Esophagus squamous epithelium (tissue), 5 donors: ENCODE measurements at regions not wholly inside any gene's neighbourhood (a gene's known extent, or its start where the extent isn't known, plus 50 kb on each side); places are given as distances from the start of the nearest gene placed in this dataset.
"Not testable (repeated sequence)": the region's sequence is repeated elsewhere in the genome, so short reads cannot be mapped to it uniquely, and the experiment has no call there.

ENCODE experiments used
- DNase-seq: peaks from one replicate; lab custom pipeline; 2025; lab: John Stamatoyannopoulos, UW
- H3K27ac ChIP-seq, 4 donors: fragments of 200-600 bp; sonication (generic); one replicate each; pipeline ENCODE4 v1.5.1; 2016 to 2019; ENCODE audit warnings: mild to moderate bottlenecking in 1 of 4
- H3K27me3 ChIP-seq, 4 donors: fragments of 200-600 bp; sonication (generic); 1 replicate in 3 of 4; 2 replicates in 1 of 4; pipeline versions ENCODE4 v1.5.1 to v1.6.0; 2017 to 2021; ENCODE audit warnings: antibody characterized with exemption in 1 of 4
- H3K36me3 ChIP-seq, 3 donors: fragments of 200-600 bp; sonication (generic); one replicate each; pipeline ENCODE4 v1.5.1; 2016 to 2019
- H3K4me1 ChIP-seq, 3 donors: fragments of 200-600 bp; sonication (generic); one replicate each; pipeline ENCODE4 v1.5.1; 2017 to 2019
- H3K4me3 ChIP-seq, 4 donors: fragments of 200-600 bp; sonication (generic); 1 replicate in 3 of 4; 2 replicates in 1 of 4; pipeline ENCODE4 v1.5.1; 2016 to 2019; ENCODE audit warnings: mild to moderate bottlenecking in 2 of 4, moderate library complexity in 1 of 4
- H3K9me3 ChIP-seq, 3 donors: fragments of 200-600 bp; sonication (generic); one replicate each; pipeline ENCODE4 v1.5.1; 2016 to 2019
- POLR2A ChIP-seq, 4 donors: fragments of 450-650 bp; IDR thresholded peaks; one replicate each; pipeline ENCODE4 v1.6.1; 2017; ENCODE audit warnings: antibody characterized with exemption in 4 of 4, mild to moderate bottlenecking in 4 of 4, moderate library complexity in 3 of 4
- WGBS, 2 donors: methylation state at CpG; one replicate each; pipeline ENCODE4 v1.1.5; 2018; 5-methylcytosine and 5-hydroxymethylcytosine counted together
- intact Hi-C: fragments of 100-400 bp; cut with DNase I; formaldehyde crosslinking; loops from one replicate; pipeline ENCODE4 v1.15.0; 2022
- TF ChIP-seq, protein P1 (sequence below), 6 experiments: fragments of 450-650 bp in 4 of 6; fragments of 200-600 bp in 2 of 6; sonication (generic) in 2 of 6; IDR thresholded peaks; one replicate each; pipeline ENCODE4 v1.5.1; 2016 to 2019; ENCODE audit warnings: antibody characterized with exemption in 6 of 6, mild to moderate bottlenecking in 4 of 6, moderate library complexity in 4 of 6
- donor health status: DM: yes; HTN: yes; CAD: no.

DNA sequence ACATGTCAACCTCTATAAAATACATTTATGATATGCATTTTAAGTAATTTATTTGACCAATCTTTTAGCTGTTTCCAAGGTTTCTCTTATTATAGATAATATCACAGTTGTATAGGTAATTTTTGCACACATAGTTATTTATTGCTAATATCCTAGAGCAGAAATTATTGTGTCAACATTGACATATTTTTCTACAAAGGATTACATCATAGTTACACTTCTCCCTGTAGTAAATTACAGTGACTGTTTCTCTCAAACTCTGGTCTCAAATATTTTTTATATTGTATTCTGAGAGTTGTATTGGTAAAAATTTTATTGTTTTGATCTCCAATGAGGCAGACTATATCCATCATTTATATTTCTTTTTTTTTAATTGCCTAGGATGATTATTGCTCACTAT, 714.4 kb upstream of the CDH6 start:
- DNase-seq = no peak
- no peaks in the 10 kb centered on the region for H3K4me1 ChIP-seq
- H3K27me3 ChIP-seq = no peaks in the 10 kb centered on the region
- intact Hi-C loops = no loop called here
- TF ChIP-seq, protein P1, sequence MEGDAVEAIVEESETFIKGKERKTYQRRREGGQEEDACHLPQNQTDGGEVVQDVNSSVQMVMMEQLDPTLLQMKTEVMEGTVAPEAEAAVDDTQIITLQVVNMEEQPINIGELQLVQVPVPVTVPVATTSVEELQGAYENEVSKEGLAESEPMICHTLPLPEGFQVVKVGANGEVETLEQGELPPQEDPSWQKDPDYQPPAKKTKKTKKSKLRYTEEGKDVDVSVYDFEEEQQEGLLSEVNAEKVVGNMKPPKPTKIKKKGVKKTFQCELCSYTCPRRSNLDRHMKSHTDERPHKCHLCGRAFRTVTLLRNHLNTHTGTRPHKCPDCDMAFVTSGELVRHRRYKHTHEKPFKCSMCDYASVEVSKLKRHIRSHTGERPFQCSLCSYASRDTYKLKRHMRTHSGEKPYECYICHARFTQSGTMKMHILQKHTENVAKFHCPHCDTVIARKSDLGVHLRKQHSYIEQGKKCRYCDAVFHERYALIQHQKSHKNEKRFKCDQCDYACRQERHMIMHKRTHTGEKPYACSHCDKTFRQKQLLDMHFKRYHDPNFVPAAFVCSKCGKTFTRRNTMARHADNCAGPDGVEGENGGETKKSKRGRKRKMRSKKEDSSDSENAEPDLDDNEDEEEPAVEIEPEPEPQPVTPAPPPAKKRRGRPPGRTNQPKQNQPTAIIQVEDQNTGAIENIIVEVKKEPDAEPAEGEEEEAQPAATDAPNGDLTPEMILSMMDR (IDR thresholded peaks at IDR 0.05) = no peak
- TF ChIP-seq POLR2A (IDR thresholded peaks at IDR 0.05) = no peak
- no peaks in the 10 kb centered on the region for H3K36me3 ChIP-seq
- no peaks in the 10 kb centered on the region for H3K9me3 ChIP-seq
- H3K27ac ChIP-seq = no peak overlapping the region
- no peak overlapping the region for H3K4me3 ChIP-seq

DNA sequence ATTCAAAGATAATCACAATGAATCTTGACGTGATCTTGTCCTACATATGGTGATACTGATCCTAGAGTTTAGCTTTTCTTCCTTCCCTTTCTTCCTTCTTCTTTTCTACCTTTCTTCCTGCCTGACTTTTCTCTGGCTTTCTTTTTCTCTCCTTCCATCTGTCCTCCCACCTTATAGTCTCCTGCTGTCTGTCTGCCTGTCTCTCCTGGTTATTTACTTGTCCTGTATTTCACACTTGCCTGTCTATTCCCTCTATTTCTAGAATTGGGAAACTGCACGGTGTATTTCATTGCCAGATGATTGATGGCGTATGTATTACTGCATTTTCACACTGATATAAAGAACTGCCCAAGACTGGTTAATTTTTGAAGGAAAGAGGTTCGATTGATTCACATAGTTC, 718.1 kb upstream of the CDH6 start:
- 55 to 71% methylated on average over 4 of the region's 4 CpGs for WGBS, 2 donors
- no peak overlapping the region for H3K4me3 ChIP-seq
- DNase-seq = no peak
- intact Hi-C loops = no loop called here
- H3K9me3 ChIP-seq = no peaks in the 10 kb centered on the region
- H3K27me3 ChIP-seq = no peaks in the 10 kb centered on the region
- TF ChIP-seq, protein P1 (IDR thresholded peaks at IDR 0.05) = no peak
- TF ChIP-seq POLR2A (IDR thresholded peaks at IDR 0.05) = no peak
- H3K27ac ChIP-seq = no peak overlapping the region
- no peaks in the 10 kb centered on the region for H3K36me3 ChIP-seq
- H3K4me1 ChIP-seq = no peaks in the 10 kb centered on the region

DNA sequence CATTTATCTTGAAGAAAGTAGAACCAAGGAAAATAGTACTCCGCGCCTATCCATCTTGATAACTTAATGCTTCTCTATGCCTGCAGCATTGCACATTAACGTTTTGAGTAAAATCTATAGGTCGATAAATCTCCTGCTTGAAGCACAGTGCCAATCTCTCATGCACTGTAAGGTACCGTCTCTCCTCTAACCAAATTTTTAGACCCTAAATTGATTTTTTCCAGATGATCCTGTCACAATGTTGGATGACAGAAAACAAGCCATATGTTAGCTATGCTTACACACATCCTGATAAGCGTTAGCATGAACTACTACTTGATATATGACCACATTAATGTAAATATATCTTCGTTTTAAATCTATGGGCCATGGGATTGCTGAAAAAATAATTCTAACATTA, 723.8 kb upstream of the CDH6 start:
- H3K4me1 ChIP-seq = no peaks in the 10 kb centered on the region
- no peaks in the 10 kb centered on the region for H3K36me3 ChIP-seq
- H3K27ac ChIP-seq = no peak overlapping the region
- H3K9me3 ChIP-seq = peaks cover 0 to 4% (median 0%) of the 10 kb centered on the region in 3 donors
- no peaks in the 10 kb centered on the region for H3K27me3 ChIP-seq
- 64% methylated on average over 7 of the region's 7 CpGs for WGBS, 2 donors
- no peak overlapping the region for H3K4me3 ChIP-seq
- TF ChIP-seq POLR2A (IDR thresholded peaks at IDR 0.05) = no peak
- TF ChIP-seq, protein P1 (IDR thresholded peaks at IDR 0.05) = no peak
- intact Hi-C loops = no loop called here
- no peak for DNase-seq

DNA sequence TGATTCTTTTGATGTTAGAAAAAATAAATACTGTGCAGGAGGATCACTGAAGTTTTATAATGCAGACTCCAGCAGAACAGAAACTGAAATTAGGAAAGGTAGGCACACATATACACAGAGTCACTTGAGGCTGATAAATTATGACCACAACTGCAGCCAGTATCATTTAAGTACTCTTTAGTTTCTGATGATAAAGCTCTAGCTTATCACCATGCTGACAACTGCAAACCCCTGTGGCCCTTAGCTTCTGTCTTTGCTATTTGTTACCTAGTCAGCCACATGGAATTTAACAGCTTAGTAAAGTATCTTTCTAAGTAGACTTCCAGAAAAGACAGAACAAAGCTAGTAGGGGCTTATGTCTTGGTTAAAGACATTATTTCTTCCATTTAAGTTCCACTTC, 734.8 kb upstream of the CDH6 start:
- no peak for TF ChIP-seq POLR2A (IDR thresholded peaks at IDR 0.05)
- TF ChIP-seq, protein P1 (IDR thresholded peaks at IDR 0.05) = no peak
- H3K4me3 ChIP-seq = no peak overlapping the region
- no peaks in the 10 kb centered on the region for H3K36me3 ChIP-seq
- no peaks in the 10 kb centered on the region for H3K9me3 ChIP-seq
- H3K4me1 ChIP-seq = no peaks in the 10 kb centered on the region
- intact Hi-C loops = no loop called here
- no peak overlapping the region for H3K27ac ChIP-seq
- no peaks in the 10 kb centered on the region for H3K27me3 ChIP-seq
- no peak for DNase-seq

DNA sequence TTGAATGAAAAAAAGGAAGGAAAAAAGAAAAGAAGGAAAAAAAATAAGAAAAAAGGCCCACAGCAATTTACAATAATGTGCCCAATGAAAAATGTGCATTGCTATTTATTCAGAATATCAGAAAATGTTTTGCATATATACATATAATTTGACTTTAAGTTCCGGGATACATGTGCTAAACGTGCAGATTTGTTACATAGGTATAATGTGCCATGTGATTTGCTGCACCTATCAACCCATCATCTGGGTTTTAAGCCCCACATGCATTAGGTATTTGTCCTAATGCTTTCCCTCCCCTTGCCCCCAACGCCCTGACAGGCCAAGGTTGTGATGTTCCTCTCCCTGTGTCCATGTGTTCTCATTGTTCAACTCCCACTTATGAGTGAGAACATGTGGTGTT, 738.0 kb upstream of the CDH6 start:
- H3K9me3 ChIP-seq, intact Hi-C loops, DNase-seq, H3K27ac ChIP-seq, H3K27me3 ChIP-seq, H3K36me3 ChIP-seq, H3K4me3 ChIP-seq, H3K4me1 ChIP-seq: not testable (repeated sequence)
- WGBS, 2 donors = 71 to 73% methylated on average over 3 of the region's 3 CpGs

DNA sequence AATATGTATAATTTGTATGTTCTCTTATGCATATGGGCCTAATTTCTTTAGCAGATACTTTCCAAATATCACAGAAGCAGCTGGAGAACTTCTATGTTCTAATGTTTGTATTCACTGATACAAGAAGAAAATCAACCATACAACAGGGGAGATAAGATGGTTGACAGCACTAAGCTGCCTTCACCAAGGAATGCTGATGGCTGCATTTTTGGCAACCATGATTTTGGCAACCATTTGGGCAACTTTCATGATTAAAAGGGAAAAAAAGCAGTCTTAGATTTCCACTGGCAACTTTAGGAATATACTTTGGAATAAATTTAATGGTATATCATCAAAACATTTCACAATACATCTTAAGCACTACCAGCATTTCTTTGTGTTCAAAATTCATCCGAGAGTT, 740.3 kb upstream of the CDH6 start:
- no peak overlapping the region for H3K27ac ChIP-seq
- TF ChIP-seq, protein P1 (IDR thresholded peaks at IDR 0.05) = no peak
- TF ChIP-seq POLR2A (IDR thresholded peaks at IDR 0.05) = no peak
- intact Hi-C loops = no loop called here
- H3K4me1 ChIP-seq = no peaks in the 10 kb centered on the region
- no peaks in the 10 kb centered on the region for H3K9me3 ChIP-seq
- H3K4me3 ChIP-seq = no peak overlapping the region
- DNase-seq = no peak
- H3K36me3 ChIP-seq = no peaks in the 10 kb centered on the region
- 65 to 83% methylated on average over 1 of the region's 1 CpG for WGBS, 2 donors
- no peaks in the 10 kb centered on the region for H3K27me3 ChIP-seq
